ENCODE measurements at regions not wholly inside any gene's neighbourhood (a gene's known extent, or its start where the extent isn't known, plus 50 kb on each side); places are given as distances from the start of the nearest gene placed in this dataset.

DNA sequence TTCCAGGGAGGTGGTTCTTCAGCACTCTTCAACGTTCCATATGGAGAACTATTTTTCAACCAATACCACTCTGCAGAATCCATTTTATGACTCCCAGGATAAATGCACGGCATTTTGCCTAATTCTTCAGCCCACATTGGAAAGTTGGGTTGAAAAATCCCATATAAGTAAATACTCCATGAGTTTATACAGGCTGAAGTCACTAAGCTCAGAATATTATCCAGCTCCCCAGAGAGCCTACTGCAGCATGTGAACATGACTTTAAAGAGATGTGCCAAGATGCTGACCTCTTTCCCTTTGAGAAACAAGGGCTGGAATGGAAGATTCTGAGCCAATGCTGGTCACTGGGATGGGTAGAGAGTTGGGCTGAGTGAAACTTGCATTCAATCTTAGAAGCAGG lies 111.9 kb upstream of the SLIT3 start:
- DNase-seq (ENCODE audit: extremely low read depth in 1 of 4, low spot score in 3 of 4) (no peak), FAIRE-seq (no peak), ATAC-seq (no peak)
- intact Hi-C loops (cut with micrococcal nuclease) (no loop called here), in situ Hi-C loops (cut with MboI) (no loop called here)
- no peaks in the 10 kb centered on the region for H3K9me1 ChIP-seq (ENCODE audit: control insufficient read depth, insufficient read depth, low read length)
- ChIA-PET POLR2A (interaction anchor here (0.6 kb wide), 1 partner anchor 223 kb away, joined by 3 read pairs; no protein-coding TSS in a partner anchor), CTCF (ENCODE audit: low intra/inter-chr PET ratio) (no interaction called here)
- no TSS peak for BruUV-seq (replicated peaks)
- no peaks in the 10 kb centered on the region for H3K36me3 ChIP-seq (ENCODE audit: control insufficient read depth, insufficient read depth, low read length)
- no peaks in the 10 kb centered on the region for H3K4me1 ChIP-seq (replicated peaks in 1 of 2; ENCODE audit: control insufficient read depth in 2 of 2, insufficient read depth in 2 of 2, low read length in 2 of 2)
- H4K20me1 ChIP-seq (replicated peaks; ENCODE audit: control insufficient read depth, insufficient read depth, low read length), result no peaks in the 10 kb centered on the region
- H2AFZ ChIP-seq (ENCODE audit: low read depth, low read length), result no peak overlapping the region
- H3K9me3 ChIP-seq (replicated peaks; ENCODE audit: control insufficient read depth, insufficient read depth, low read depth, low read length), result no peaks in the 10 kb centered on the region
- H3K9ac ChIP-seq (ENCODE audit: insufficient read depth in 1 of 2, low read depth in 2 of 2, low read length in 2 of 2), result no peak overlapping the region
- H3K27me3 ChIP-seq (ENCODE audit: control insufficient read depth in 2 of 2, insufficient read depth in 2 of 2, low read length in 2 of 2), result no peaks in the 10 kb centered on the region
- H3K4me3 ChIP-seq, result no peak overlapping the region
- WGBS (ENCODE audit: insufficient coverage, low coverage, missing lambda C conversion rate), result 0% methylated on average over 2 of the region's 2 CpGs
- no peak for TF ChIP-seq KLF6 (CRISPR knock-in tag; IDR thresholded peaks at IDR 0.05; ENCODE audit: borderline replicate concordance)
- H3K27ac ChIP-seq (ENCODE audit: extremely low read depth, low read depth, low read length), result no peak overlapping the region
- H3K4me2 ChIP-seq (ENCODE audit: insufficient read depth, low read length), result no peak overlapping the region
- H3K79me2 ChIP-seq (ENCODE audit: control insufficient read depth, insufficient read depth, low read length), result no peaks in the 10 kb centered on the region

DNA sequence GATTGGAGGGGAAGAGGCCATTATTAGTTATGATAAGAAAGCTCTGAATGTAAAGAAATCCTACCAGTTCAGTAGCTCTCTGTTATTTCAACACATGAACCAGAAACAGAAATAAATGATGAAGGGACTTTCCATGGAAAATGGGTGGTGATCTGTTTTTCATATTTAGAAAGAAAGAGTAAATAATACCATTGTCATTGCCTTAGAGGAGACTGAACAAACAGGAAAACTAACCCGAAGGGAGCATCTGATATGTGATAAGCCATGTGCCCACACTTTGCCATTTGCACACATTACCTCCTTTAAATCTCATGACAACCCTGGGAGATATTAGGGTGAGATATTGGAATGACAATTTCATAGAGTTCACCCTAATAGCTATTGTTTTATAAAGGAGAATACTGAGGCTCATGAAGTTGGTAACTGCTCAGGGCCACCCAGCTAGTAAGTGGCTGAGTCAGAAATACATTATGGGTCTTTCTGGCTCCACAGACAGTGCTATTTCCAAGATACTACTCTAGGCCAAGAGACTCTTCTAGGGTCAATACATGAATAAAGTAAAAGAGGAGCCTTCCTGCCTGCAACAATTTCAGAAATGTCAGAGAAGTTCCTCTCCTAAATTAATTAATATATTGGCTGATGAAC lies 111.0 kb upstream of the SLIT3 start:
- 0% methylated on average over 1 of the region's 1 CpG for whole genome bisulfite sequencing (ENCODE audit: insufficient coverage, low coverage, missing lambda C conversion rate)
- Histone ChIP-seq H3K9me3 (replicated peaks; ENCODE audit: control insufficient read depth, insufficient read depth, low read depth, low read length) (no peaks in the 10 kb centered on the region), H3K4me3 (no peak overlapping the region), H3K9ac (ENCODE audit: insufficient read depth in 1 of 2, low read depth in 2 of 2, low read length in 2 of 2) (no peak overlapping the region), H3K79me2 (ENCODE audit: control insufficient read depth, insufficient read depth, low read length) (no peaks in the 10 kb centered on the region), H3K27ac (ENCODE audit: extremely low read depth, low read depth, low read length) (no peak overlapping the region), H3K4me2 (ENCODE audit: insufficient read depth, low read length) (no peak overlapping the region), H3K27me3 (ENCODE audit: control insufficient read depth in 2 of 2, insufficient read depth in 2 of 2, low read length in 2 of 2) (no peaks in the 10 kb centered on the region), H2AFZ (ENCODE audit: low read depth, low read length) (no peak overlapping the region), H3K4me1 (replicated peaks in 1 of 2; ENCODE audit: control insufficient read depth in 2 of 2, insufficient read depth in 2 of 2, low read length in 2 of 2) (no peaks in the 10 kb centered on the region), H3K9me1 (ENCODE audit: control insufficient read depth, insufficient read depth, low read length) (no peaks in the 10 kb centered on the region), H3K36me3 (ENCODE audit: control insufficient read depth, insufficient read depth, low read length) (no peaks in the 10 kb centered on the region), H4K20me1 (replicated peaks; ENCODE audit: control insufficient read depth, insufficient read depth, low read length) (no peaks in the 10 kb centered on the region)
- FAIRE-seq (no peak), ATAC-seq (no peak), DNase-seq (ENCODE audit: extremely low read depth in 1 of 4, low spot score in 3 of 4) (no peak)
- TF ChIP-seq NFIX (CRISPR knock-in tag; IDR thresholded peaks at IDR 0.05; ENCODE audit: low read depth), result no peak
- no peak for TF ChIP-seq TBP (optimal IDR thresholded peaks at IDR 0.05; ENCODE audit: low read depth, low read length)
- TF ChIP-seq, protein P1, sequence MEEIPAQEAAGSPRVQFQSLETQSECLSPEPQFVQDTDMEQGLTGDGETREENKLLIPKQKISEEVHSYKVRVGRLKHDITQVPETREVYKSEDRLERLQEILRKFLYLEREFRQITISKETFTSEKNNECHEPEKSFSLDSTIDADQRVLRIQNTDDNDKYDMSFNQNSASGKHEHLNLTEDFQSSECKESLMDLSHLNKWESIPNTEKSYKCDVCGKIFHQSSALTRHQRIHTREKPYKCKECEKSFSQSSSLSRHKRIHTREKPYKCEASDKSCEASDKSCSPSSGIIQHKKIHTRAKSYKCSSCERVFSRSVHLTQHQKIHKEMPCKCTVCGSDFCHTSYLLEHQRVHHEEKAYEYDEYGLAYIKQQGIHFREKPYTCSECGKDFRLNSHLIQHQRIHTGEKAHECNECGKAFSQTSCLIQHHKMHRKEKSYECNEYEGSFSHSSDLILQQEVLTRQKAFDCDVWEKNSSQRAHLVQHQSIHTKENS (CRISPR knock-in tag; IDR thresholded peaks at IDR 0.05), result no peak
- no peak for TF ChIP-seq RB1 (IDR thresholded peaks at IDR 0.05; ENCODE audit: low read depth)
- no peak for TF ChIP-seq ARID1B (IDR thresholded peaks at IDR 0.05)
- no peak for TF ChIP-seq MAFG (tag; conservative IDR thresholded peaks at IDR 0.05)
- no peak for TF ChIP-seq CREBBP (IDR thresholded peaks at IDR 0.05; ENCODE audit: low read depth, low read length)
- TF ChIP-seq, protein P2, sequence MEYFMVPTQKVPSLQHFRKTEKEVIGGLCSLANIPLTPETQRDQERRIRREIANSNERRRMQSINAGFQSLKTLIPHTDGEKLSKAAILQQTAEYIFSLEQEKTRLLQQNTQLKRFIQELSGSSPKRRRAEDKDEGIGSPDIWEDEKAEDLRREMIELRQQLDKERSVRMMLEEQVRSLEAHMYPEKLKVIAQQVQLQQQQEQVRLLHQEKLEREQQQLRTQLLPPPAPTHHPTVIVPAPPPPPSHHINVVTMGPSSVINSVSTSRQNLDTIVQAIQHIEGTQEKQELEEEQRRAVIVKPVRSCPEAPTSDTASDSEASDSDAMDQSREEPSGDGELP (CRISPR knock-in tag; IDR thresholded peaks at IDR 0.05; ENCODE audit: borderline replicate concordance), result no peak
- TF ChIP-seq ARID2 (IDR thresholded peaks at IDR 0.05), result no peak
- no peak for TF ChIP-seq MBD2 (IDR thresholded peaks at IDR 0.05; ENCODE audit: borderline replicate concordance, low read depth)
- TF ChIP-seq CBFB (CRISPR knock-in tag; IDR thresholded peaks at IDR 0.05), result no peak
- TF ChIP-seq TGIF2 (CRISPR knock-in tag; IDR thresholded peaks at IDR 0.05), result no peak
- TF ChIP-seq PHTF2 (CRISPR knock-in tag; IDR thresholded peaks at IDR 0.05), result no peak
- in situ Hi-C loops (cut with MboI) (no loop called here), intact Hi-C loops (cut with micrococcal nuclease) (no loop called here)
- POLR2A ChIA-PET, result interaction anchor here (0.6 kb wide), 1 partner anchor 17 kb away, joined by 5 read pairs; no protein-coding TSS in a partner anchor
- CTCF ChIA-PET (ENCODE audit: low intra/inter-chr PET ratio), result no interaction called here
- BruUV-seq (replicated peaks), result no TSS peak

All from K562 (cell line).